ENCODE measurements at regions not wholly inside any gene's neighbourhood (a gene's known extent, or its start where the extent isn't known, plus 50 kb on each side); places are given as distances from the start of the nearest gene placed in this dataset.

DNA sequence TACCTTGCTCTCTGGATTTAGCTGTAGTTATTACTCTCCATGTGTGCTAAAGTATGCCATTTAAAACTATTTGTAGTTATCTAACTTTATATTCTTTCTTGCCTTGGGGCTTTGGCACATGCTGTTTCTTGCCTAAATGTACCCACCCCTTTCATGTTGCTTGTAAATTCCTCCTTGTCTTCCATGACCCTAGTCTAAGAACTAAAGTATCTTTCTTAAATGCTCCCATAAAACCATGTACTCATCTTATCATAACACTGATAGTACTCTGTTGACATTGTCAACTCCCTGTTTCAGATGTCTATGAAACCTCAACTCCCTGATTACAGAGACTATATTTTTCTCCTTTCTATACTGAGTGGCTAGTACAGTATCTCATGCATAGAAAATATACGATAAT is 564.9 kb upstream of the IRAK1BP1 start:
- no peak overlapping the region for H3K4me3 Mint-ChIP-seq (ENCODE audit: unreplicated experiment)
- H3K27ac Mint-ChIP-seq (ENCODE audit: low read depth, unreplicated experiment), result no peak overlapping the region
- peaks cover 14% of the 10 kb centered on the region for H3K4me1 Mint-ChIP-seq (ENCODE audit: insufficient read depth, unreplicated experiment)
- DNase-seq (ENCODE audit: unreplicated experiment), result no peak
- TF ChIP-seq, protein P1, sequence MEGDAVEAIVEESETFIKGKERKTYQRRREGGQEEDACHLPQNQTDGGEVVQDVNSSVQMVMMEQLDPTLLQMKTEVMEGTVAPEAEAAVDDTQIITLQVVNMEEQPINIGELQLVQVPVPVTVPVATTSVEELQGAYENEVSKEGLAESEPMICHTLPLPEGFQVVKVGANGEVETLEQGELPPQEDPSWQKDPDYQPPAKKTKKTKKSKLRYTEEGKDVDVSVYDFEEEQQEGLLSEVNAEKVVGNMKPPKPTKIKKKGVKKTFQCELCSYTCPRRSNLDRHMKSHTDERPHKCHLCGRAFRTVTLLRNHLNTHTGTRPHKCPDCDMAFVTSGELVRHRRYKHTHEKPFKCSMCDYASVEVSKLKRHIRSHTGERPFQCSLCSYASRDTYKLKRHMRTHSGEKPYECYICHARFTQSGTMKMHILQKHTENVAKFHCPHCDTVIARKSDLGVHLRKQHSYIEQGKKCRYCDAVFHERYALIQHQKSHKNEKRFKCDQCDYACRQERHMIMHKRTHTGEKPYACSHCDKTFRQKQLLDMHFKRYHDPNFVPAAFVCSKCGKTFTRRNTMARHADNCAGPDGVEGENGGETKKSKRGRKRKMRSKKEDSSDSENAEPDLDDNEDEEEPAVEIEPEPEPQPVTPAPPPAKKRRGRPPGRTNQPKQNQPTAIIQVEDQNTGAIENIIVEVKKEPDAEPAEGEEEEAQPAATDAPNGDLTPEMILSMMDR (IDR thresholded peaks at IDR 0.05; ENCODE audit: unreplicated experiment), result no peak
- no peaks in the 10 kb centered on the region for H3K36me3 Mint-ChIP-seq (ENCODE audit: insufficient read depth, unreplicated experiment)
- BruUV-seq (replicated peaks), result no TSS peak
- intact Hi-C loops (cut with micrococcal nuclease), result loop anchor here (10.0 kb wide), 1 partner anchor 558 kb away; no protein-coding TSS in a partner anchor
- H3K27me3 Mint-ChIP-seq (ENCODE audit: insufficient read depth, unreplicated experiment), result no peaks in the 10 kb centered on the region
- POLR2A ChIA-PET, result interaction anchor here (1.9 kb wide), 1 partner anchor 67 kb away, joined by 4 read pairs; no protein-coding TSS in a partner anchor
- H3K9me3 Mint-ChIP-seq (ENCODE audit: unreplicated experiment), result no peaks in the 10 kb centered on the region
- CTCF ChIA-PET, result no interaction called here

DNA sequence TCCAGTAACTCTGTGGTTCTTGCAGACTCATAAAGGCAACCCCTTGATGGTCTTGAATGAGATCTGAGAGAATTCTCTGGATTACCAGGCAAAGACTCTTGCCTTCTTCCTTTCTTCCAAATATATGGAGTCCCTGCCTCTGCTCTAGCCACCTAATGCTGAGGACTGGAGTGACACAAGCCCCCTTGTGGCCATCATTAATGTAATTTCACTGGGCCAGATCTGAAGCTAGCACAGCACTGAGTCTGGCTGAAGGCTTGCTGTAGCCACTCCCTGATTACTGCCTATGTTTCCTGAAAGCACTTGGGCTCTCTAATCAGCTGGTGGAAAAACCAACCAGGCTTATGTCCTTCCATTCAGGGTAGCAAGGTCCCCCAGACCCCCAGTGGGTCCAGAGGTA is 559.3 kb upstream of the IRAK1BP1 start:
- Mint-ChIP-seq H3K4me3 (ENCODE audit: unreplicated experiment) (no peak overlapping the region), H3K4me1 (ENCODE audit: insufficient read depth, unreplicated experiment) (no peaks in the 10 kb centered on the region), H3K9me3 (ENCODE audit: unreplicated experiment) (no peaks in the 10 kb centered on the region), H3K27ac (ENCODE audit: low read depth, unreplicated experiment) (no peak overlapping the region), H3K27me3 (ENCODE audit: insufficient read depth, unreplicated experiment) (no peaks in the 10 kb centered on the region), H3K36me3 (ENCODE audit: insufficient read depth, unreplicated experiment) (no peaks in the 10 kb centered on the region)
- TF ChIP-seq, protein P1 (IDR thresholded peaks at IDR 0.05; ENCODE audit: unreplicated experiment), result peak; percentile 13
- POLR2A ChIA-PET, result interaction anchor here (0.6 kb wide), 1 partner anchor 80 kb away, joined by 3 read pairs; no protein-coding TSS in a partner anchor
- DNase-seq (ENCODE audit: unreplicated experiment), result peak; percentile 45
- no TSS peak for BruUV-seq (replicated peaks)
- intact Hi-C loops (cut with micrococcal nuclease), result loop anchor here (10.0 kb wide), 1 partner anchor 563 kb away; no protein-coding TSS in a partner anchor
- CTCF ChIA-PET, result no interaction called here

DNA sequence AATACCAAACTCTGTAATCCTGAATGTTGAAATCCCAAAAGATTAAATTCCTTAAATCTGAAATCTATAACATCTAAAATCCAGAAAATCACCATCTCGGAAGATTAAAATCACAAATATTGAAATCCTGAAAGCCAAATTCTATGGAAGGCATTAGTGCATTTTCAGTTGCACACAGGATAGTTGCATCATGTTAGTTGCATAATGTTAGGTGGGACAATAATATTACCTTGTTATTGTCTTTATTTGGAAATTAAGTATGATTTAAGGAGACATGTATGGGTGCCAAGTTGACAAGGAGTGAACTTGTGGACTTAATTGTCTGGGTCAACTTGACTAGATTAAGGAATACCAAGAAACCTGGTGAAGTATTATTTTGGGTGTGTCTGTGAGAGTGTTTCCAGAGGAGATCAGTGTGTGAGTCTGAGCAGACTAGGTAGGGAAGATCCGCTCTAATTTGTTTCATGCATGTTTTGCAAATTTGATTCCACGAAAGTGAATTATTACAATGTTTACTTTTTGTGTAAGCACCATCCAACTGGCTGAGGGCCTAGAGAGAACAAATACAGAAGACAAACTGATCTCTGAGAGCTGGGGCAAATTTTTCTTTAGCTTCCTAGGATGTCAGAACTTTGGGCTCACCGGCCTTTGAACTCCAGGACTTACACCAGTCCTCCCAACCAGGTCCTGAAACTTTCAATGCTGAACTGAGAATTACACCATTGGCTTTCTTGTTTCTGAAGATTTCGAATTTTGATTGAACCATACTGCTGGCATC is 545.1 kb upstream of the IRAK1BP1 start:
- H3K4me1 Mint-ChIP-seq (ENCODE audit: insufficient read depth, unreplicated experiment), result peaks cover 10% of the 10 kb centered on the region
- BruUV-seq (replicated peaks), result no TSS peak
- peaks cover 9% of the 10 kb centered on the region for H3K9me3 Mint-ChIP-seq (ENCODE audit: unreplicated experiment)
- DNase-seq (ENCODE audit: unreplicated experiment), result no peak
- ChIA-PET CTCF (no interaction called here), POLR2A (no interaction called here)
- intact Hi-C loops (cut with micrococcal nuclease), result no loop called here
- H3K27me3 Mint-ChIP-seq (ENCODE audit: insufficient read depth, unreplicated experiment), result no peaks in the 10 kb centered on the region
- TF ChIP-seq, protein P1 (IDR thresholded peaks at IDR 0.05; ENCODE audit: unreplicated experiment), result no peak
- no peaks in the 10 kb centered on the region for H3K36me3 Mint-ChIP-seq (ENCODE audit: insufficient read depth, unreplicated experiment)
- no peak overlapping the region for H3K4me3 Mint-ChIP-seq (ENCODE audit: unreplicated experiment)
- H3K27ac Mint-ChIP-seq (ENCODE audit: low read depth, unreplicated experiment), result no peak overlapping the region

DNA sequence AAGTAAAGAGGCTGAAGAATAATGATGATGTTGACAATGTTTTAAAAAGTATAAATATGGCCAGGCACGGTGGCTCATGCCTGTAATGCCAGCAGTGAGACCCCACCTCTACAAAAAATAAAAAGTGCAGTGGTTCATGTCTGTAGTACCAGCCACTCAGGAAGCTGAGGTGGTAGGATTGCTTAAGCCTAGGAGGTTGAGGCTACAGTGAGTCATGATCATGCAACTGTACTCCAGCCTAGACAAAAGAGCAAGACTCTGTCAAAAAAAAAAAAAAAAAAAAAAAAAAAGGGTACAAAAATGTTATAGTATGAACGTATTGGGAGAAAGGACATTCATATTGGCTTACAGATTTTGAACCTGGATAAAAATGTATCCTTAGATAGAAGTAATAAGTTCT is 543.1 kb upstream of the IRAK1BP1 start:
- TF ChIP-seq, protein P1 (IDR thresholded peaks at IDR 0.05; ENCODE audit: unreplicated experiment), result no peak
- Mint-ChIP-seq H3K36me3 (ENCODE audit: insufficient read depth, unreplicated experiment) (no peaks in the 10 kb centered on the region), H3K4me1 (ENCODE audit: insufficient read depth, unreplicated experiment) (peaks cover 16% of the 10 kb centered on the region), H3K4me3 (ENCODE audit: unreplicated experiment) (no peak overlapping the region), H3K9me3 (ENCODE audit: unreplicated experiment) (peaks cover 9% of the 10 kb centered on the region), H3K27ac (ENCODE audit: low read depth, unreplicated experiment) (no peak overlapping the region), H3K27me3 (ENCODE audit: insufficient read depth, unreplicated experiment) (no peaks in the 10 kb centered on the region)
- POLR2A ChIA-PET, result no interaction called here
- DNase-seq (ENCODE audit: unreplicated experiment), result peak; percentile 70
- intact Hi-C loops (cut with micrococcal nuclease), result no loop called here
- BruUV-seq (replicated peaks), result no TSS peak
- CTCF ChIA-PET, result no interaction called here
